GM12878 (cell line): ENCODE measurements at regions not wholly inside any gene's neighbourhood (a gene's known extent, or its start where the extent isn't known, plus 50 kb on each side); places are given as distances from the start of the nearest gene placed in this dataset.

ENCODE experiments used
- ATAC-seq: fragments of 200-7000 bp; cut with Tn5 transposase; 3 replicates; pipeline ENCODE4 v1.9.1; 2020; ENCODE audit warnings: mild to moderate bottlenecking, moderate library complexity
- BruUV-seq: library from RNA; stranded (reverse); fragments of 400-500 nt; replicated peaks from 2 replicates; lab custom pipeline; 2021; lab: Mats Ljungman, UMichigan
- CTCF ChIA-PET: fragments of 300-600 bp; sonication (Branson Sonifier 250); formaldehyde crosslinking; extraction: SDS; loops from one replicate; lab custom pipeline; 2021; ENCODE audit warnings: inconsistent platforms; lab: Yijun Ruan, JAX
- POLR2A ChIA-PET: fragments of 350-600 bp; formaldehyde crosslinking; extraction: SDS; loops from one replicate; lab custom pipeline; 2021; ENCODE audit warnings: inconsistent platforms; lab: Charles Lee
- RAD21 ChIA-PET: fragments of 300-600 bp; sonication (Branson Sonifier 250); formaldehyde crosslinking; loops from one replicate; lab custom pipeline; 2023; ENCODE audit warnings: antibody characterized with exemption; ENCODE audit not compliant: unreplicated experiment; lab: Charles Lee
- SMC1A ChIA-PET: fragments of 300-600 bp; sonication (Branson Sonifier 250); formaldehyde crosslinking; loops from one replicate; lab custom pipeline; 2023; ENCODE audit not compliant: unreplicated experiment, uncharacterized antibody; lab: Charles Lee
- DNase-seq: peaks from one replicate; pipeline ENCODE4 v3.0.0-alpha.2; 2011; ENCODE audit warnings: low read depth, low spot score
- FAIRE-seq: peaks from 3 replicates; lab custom pipeline; 2011; peaks lifted over from hg19 to GRCh38; lab: Jason Lieb, UNC
- H2AFZ ChIP-seq: 2 replicates; pipeline ENCODE4 v1.6.0; 2011; ENCODE audit warnings: low read depth, low read length, control low read depth; ENCODE audit not compliant: control insufficient read depth
- H3K27ac ChIP-seq: 2 replicates; pipeline ENCODE4 v1.5.1; 2011; ENCODE audit warnings: control low read depth; ENCODE audit not compliant: control insufficient read depth, insufficient read depth
- H3K27me3 ChIP-seq, 2 experiments: replicated peaks in 1 of 2; 2 replicates each; pipeline versions ENCODE4 v1.6.0 to v1.6.1; 2011; ENCODE audit warnings: low read length in 1 of 2; ENCODE audit not compliant: control insufficient read depth in 2 of 2, insufficient read depth in 2 of 2
- H3K36me3 ChIP-seq, 2 experiments: 2 replicates each; pipeline ENCODE4 v1.5.1; 2011; ENCODE audit warnings: low read length in 1 of 2; ENCODE audit not compliant: control insufficient read depth in 2 of 2, insufficient read depth in 2 of 2
- H3K4me1 ChIP-seq: 2 replicates; pipeline ENCODE4 v1.6.1; 2011; ENCODE audit warnings: mild to moderate bottlenecking, low read length, moderate library complexity, mixed read lengths; ENCODE audit not compliant: control insufficient read depth, insufficient read depth
- H3K4me2 ChIP-seq: 2 replicates; pipeline ENCODE4 v1.6.0; 2011; ENCODE audit warnings: control low read depth; ENCODE audit not compliant: control insufficient read depth, insufficient read depth
- H3K4me3 ChIP-seq: fragments of 200-600 bp; sonication (generic); 2 replicates; pipeline ENCODE4 v1.5.1; 2016
- H3K79me2 ChIP-seq: 2 replicates; pipeline ENCODE4 v1.6.0; 2011; ENCODE audit warnings: low read length; ENCODE audit not compliant: control insufficient read depth, insufficient read depth
- H3K9ac ChIP-seq: 2 replicates; pipeline ENCODE4 v1.8.0; 2011; ENCODE audit warnings: low read length, control low read depth, mixed read lengths; ENCODE audit not compliant: control insufficient read depth, insufficient read depth
- H3K9me3 ChIP-seq: replicated peaks from 3 replicates; pipeline ENCODE4 v1.5.1; 2011; ENCODE audit warnings: mild to moderate bottlenecking, low read length; ENCODE audit not compliant: control insufficient read depth, insufficient read depth
- H4K20me1 ChIP-seq: 2 replicates; pipeline ENCODE4 v1.6.0; 2011; ENCODE audit not compliant: control insufficient read depth, insufficient read depth
- CBX3 ChIP-seq: fragments of 200-600 bp; sonication (generic); IDR thresholded peaks from 2 replicates; pipeline ENCODE4 v1.6.1; 2016; ENCODE audit warnings: low read depth, borderline replicate concordance
- MTA3 ChIP-seq: IDR thresholded peaks from 2 replicates; pipeline ENCODE4 v1.6.1; 2012; ENCODE audit warnings: low read length, inconsistent platforms, borderline replicate concordance
- NRF1 ChIP-seq: conservative IDR thresholded peaks from 2 replicates; pipeline ENCODE4 v1.6.1; 2011; ENCODE audit warnings: mild to moderate bottlenecking, low read depth, low read length, improper control_type of control experiment
- PAX5 ChIP-seq: IDR thresholded peaks from 2 replicates; pipeline ENCODE4 v1.6.1; 2011; ENCODE audit warnings: low read depth, low read length, borderline replicate concordance
- TCF12 ChIP-seq: IDR thresholded peaks from 2 replicates; pipeline ENCODE4 v1.6.1; 2011; ENCODE audit warnings: low read depth, mild to moderate bottlenecking, low read length
- ZBED1 ChIP-seq: IDR thresholded peaks from 2 replicates; pipeline ENCODE4 v1.6.1; 2016; ENCODE audit warnings: borderline replicate concordance
- WGBS: methylation state at CpG from one replicate; pipeline ENCODE4 v1.1.6; 2016; ENCODE audit warnings: low lambda C conversion rate; ENCODE audit not compliant: insufficient replicate concordance, insufficient coverage; ENCODE audit errors: missing lambda C conversion rate; 5-methylcytosine and 5-hydroxymethylcytosine counted together
- in situ Hi-C: fragments of 300-500 bp; cut with MboI; formaldehyde crosslinking; loops from 9 replicates; pipeline ENCODE4 v1.14.3; 2018; ENCODE audit warnings: mixed read lengths
- intact Hi-C: fragments of 100-400 bp; cut with micrococcal nuclease; formaldehyde crosslinking; loops from one replicate; pipeline ENCODE4 v1.14.2; 2022; ENCODE audit not compliant: unreplicated experiment
- TF ChIP-seq, protein P1 (sequence below): fragments of 450-650 bp; IDR thresholded peaks from 2 replicates; pipeline ENCODE4 v1.6.1; 2016; ENCODE audit warnings: mild to moderate bottlenecking
- TF ChIP-seq, protein P2 (sequence below): fragments of 450-650 bp; IDR thresholded peaks from 2 replicates; pipeline ENCODE4 v1.6.1; 2017; ENCODE audit warnings: mild to moderate bottlenecking, moderate library complexity
- TF ChIP-seq, protein P3 (sequence below): fragments of 450-650 bp; IDR thresholded peaks from 2 replicates; pipeline ENCODE4 v1.6.1; 2017; ENCODE audit warnings: mild to moderate bottlenecking, moderate library complexity
- TF ChIP-seq, protein P4 (sequence below): fragments of 450-650 bp; formaldehyde crosslinking; IDR thresholded peaks from 2 replicates; pipeline ENCODE4 v1.4.0; 2022; ENCODE audit warnings: mild to moderate bottlenecking, moderate library complexity

- TF ChIP-seq, protein P1, sequence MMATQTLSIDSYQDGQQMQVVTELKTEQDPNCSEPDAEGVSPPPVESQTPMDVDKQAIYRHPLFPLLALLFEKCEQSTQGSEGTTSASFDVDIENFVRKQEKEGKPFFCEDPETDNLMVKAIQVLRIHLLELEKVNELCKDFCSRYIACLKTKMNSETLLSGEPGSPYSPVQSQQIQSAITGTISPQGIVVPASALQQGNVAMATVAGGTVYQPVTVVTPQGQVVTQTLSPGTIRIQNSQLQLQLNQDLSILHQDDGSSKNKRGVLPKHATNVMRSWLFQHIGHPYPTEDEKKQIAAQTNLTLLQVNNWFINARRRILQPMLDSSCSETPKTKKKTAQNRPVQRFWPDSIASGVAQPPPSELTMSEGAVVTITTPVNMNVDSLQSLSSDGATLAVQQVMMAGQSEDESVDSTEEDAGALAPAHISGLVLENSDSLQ: no peak
Measured at GRCh38 chr6:169890049-169890448, 138.6 kb downstream of the ERMARD start (continued).

DNA sequence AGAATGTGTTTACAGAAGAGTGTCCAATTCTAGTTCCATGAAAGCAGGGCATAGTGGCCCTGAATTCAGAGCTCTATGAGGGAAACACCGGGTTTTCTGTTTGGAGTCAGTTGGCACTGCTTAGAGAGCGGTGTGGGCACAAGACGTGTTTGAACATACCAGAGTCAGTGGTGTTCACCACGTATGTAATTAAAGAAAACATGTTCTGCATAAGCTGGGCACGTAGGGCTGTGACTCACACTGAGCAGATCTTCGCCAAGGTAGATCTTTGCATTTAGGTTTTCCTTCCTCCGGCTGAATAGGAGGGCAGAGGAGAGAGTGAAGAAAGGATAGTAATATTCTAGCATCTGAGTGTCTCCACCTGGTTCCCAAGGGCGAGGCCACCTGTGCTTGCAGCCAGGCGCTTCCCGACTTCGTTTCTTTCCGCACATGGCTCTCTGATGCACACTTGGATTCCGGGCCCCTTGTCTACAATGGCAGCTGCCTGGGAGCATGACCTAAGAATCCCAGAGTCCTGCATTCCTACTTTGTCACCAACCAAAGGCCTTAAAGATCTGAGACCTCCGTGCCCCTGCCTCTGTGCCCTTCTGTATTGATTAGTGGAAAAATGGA lies 136.2 kb downstream of the ERMARD start:
- ChIA-PET CTCF (no interaction called here), SMC1A (no interaction called here), POLR2A (no interaction called here), RAD21 (no interaction called here)
- 44% methylated on average over 14 of the region's 14 CpGs for WGBS
- Histone ChIP-seq H3K79me2 (no peaks in the 10 kb centered on the region), H3K4me2 (no peak overlapping the region), H3K36me3 (no peaks in the 10 kb centered on the region), H2AFZ (no peak overlapping the region), H3K27me3 (no peaks in the 10 kb centered on the region), H3K27ac (no peak overlapping the region), H3K9me3 (peaks cover 1% of the 10 kb centered on the region; the same call in 1 of the 3 replicates), H3K4me1 (no peaks in the 10 kb centered on the region), H4K20me1 (no peaks in the 10 kb centered on the region), H3K9ac (no peak overlapping the region), H3K4me3 (no peak overlapping the region)
- no TSS peak for BruUV-seq
- FAIRE-seq (no peak), DNase-seq (no peak), ATAC-seq (no peak)
- in situ Hi-C loops (no loop called here), intact Hi-C loops (no loop called here)
- TF ChIP-seq TCF12 (no peak), MTA3 (no peak), PAX5 (no peak), CBX3 (no peak), ZBED1 (no peak), NRF1 (no peak)
- TF ChIP-seq, protein P2, sequence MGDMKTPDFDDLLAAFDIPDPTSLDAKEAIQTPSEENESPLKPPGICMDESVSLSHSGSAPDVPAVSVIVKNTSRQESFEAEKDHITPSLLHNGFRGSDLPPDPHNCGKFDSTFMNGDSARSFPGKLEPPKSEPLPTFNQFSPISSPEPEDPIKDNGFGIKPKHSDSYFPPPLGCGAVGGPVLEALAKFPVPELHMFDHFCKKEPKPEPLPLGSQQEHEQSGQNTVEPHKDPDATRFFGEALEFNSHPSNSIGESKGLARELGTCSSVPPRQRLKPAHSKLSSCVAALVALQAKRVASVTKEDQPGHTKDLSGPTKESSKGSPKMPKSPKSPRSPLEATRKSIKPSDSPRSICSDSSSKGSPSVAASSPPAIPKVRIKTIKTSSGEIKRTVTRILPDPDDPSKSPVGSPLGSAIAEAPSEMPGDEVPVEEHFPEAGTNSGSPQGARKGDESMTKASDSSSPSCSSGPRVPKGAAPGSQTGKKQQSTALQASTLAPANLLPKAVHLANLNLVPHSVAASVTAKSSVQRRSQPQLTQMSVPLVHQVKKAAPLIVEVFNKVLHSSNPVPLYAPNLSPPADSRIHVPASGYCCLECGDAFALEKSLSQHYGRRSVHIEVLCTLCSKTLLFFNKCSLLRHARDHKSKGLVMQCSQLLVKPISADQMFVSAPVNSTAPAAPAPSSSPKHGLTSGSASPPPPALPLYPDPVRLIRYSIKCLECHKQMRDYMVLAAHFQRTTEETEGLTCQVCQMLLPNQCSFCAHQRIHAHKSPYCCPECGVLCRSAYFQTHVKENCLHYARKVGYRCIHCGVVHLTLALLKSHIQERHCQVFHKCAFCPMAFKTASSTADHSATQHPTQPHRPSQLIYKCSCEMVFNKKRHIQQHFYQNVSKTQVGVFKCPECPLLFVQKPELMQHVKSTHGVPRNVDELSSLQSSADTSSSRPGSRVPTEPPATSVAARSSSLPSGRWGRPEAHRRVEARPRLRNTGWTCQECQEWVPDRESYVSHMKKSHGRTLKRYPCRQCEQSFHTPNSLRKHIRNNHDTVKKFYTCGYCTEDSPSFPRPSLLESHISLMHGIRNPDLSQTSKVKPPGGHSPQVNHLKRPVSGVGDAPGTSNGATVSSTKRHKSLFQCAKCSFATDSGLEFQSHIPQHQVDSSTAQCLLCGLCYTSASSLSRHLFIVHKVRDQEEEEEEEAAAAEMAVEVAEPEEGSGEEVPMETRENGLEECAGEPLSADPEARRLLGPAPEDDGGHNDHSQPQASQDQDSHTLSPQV: no peak
- TF ChIP-seq, protein P3, sequence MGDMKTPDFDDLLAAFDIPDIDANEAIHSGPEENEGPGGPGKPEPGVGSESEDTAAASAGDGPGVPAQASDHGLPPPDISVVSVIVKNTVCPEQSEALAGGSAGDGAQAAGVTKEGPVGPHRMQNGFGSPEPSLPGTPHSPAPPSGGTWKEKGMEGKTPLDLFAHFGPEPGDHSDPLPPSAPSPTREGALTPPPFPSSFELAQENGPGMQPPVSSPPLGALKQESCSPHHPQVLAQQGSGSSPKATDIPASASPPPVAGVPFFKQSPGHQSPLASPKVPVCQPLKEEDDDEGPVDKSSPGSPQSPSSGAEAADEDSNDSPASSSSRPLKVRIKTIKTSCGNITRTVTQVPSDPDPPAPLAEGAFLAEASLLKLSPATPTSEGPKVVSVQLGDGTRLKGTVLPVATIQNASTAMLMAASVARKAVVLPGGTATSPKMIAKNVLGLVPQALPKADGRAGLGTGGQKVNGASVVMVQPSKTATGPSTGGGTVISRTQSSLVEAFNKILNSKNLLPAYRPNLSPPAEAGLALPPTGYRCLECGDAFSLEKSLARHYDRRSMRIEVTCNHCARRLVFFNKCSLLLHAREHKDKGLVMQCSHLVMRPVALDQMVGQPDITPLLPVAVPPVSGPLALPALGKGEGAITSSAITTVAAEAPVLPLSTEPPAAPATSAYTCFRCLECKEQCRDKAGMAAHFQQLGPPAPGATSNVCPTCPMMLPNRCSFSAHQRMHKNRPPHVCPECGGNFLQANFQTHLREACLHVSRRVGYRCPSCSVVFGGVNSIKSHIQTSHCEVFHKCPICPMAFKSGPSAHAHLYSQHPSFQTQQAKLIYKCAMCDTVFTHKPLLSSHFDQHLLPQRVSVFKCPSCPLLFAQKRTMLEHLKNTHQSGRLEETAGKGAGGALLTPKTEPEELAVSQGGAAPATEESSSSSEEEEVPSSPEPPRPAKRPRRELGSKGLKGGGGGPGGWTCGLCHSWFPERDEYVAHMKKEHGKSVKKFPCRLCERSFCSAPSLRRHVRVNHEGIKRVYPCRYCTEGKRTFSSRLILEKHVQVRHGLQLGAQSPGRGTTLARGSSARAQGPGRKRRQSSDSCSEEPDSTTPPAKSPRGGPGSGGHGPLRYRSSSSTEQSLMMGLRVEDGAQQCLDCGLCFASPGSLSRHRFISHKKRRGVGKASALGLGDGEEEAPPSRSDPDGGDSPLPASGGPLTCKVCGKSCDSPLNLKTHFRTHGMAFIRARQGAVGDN: no peak
- TF ChIP-seq, protein P4, sequence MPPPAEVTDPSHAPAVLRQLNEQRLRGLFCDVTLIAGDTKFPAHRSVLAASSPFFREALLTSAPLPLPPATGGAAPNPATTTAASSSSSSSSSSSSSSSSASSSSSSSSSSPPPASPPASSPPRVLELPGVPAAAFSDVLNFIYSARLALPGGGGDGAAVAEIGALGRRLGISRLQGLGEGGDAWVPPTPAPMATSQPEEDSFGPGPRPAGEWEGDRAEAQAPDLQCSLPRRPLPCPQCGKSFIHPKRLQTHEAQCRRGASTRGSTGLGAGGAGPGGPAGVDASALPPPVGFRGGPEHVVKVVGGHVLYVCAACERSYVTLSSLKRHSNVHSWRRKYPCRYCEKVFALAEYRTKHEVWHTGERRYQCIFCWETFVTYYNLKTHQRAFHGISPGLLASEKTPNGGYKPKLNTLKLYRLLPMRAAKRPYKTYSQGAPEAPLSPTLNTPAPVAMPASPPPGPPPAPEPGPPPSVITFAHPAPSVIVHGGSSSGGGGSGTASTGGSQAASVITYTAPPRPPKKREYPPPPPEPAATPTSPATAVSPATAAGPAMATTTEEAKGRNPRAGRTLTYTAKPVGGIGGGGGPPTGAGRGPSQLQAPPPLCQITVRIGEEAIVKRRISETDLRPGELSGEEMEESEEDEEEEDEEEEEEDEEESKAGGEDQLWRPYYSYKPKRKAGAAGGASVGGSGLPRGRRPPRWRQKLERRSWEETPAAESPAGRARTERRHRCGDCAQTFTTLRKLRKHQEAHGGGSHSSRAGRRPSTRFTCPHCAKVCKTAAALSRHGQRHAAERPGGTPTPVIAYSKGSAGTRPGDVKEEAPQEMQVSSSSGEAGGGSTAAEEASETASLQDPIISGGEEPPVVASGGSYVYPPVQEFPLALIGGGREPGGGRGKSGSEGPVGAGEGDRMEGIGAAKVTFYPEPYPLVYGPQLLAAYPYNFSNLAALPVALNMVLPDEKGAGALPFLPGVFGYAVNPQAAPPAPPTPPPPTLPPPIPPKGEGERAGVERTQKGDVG (CRISPR knock-in tag): no peak
